ENCODE measurements at regions not wholly inside any gene's neighbourhood (a gene's known extent, or its start where the extent isn't known, plus 50 kb on each side); places are given as distances from the start of the nearest gene placed in this dataset.

GRCh38 chr2:196268538-196269338 is 97.4 kb upstream of the STK17B start:
- Histone ChIP-seq H3K4me1 (ENCODE audit: control insufficient read depth, low read length) (peaks cover 98% of the 10 kb centered on the region), H3K27me3 (ENCODE audit: control insufficient read depth, low read length) (no peaks in the 10 kb centered on the region), H3F3A (ENCODE audit: control insufficient read depth, insufficient read depth) (peaks cover 49% of the 10 kb centered on the region), H4K20me1 (ENCODE audit: control insufficient read depth, insufficient read depth, low read depth, low read length) (no peaks in the 10 kb centered on the region), H3K9me2 (replicated peaks; ENCODE audit: control insufficient read depth, low read length) (no peaks in the 10 kb centered on the region), H3K4me2 (ENCODE audit: low read length) (peak overlapping the region; percentile 63), H3K36me3 (ENCODE audit: control insufficient read depth, low read length) (no peaks in the 10 kb centered on the region), H3K27ac (ENCODE audit: low read depth, low read length) (peak overlapping the region; percentile 75), H3K9me3 (ENCODE audit: control insufficient read depth, insufficient read depth, low read length) (no peaks in the 10 kb centered on the region), H3K4me3 (ENCODE audit: low read length) (peak overlapping the region; percentile 62), H3K79me2 (ENCODE audit: control insufficient read depth, low read length) (0 out of 2 replicates have a peak, but pooled peaks cover 2% of the 10 kb centered on the region)
- TF ChIP-seq CTCF (IDR thresholded peaks at IDR 0.05; ENCODE audit: low read depth, low read length, poor library complexity, severe bottlenecking) (no peak), EZH2phosphoT487 (IDR thresholded peaks at IDR 0.05; ENCODE audit: borderline replicate concordance, low read length) (no peak)

- Histone ChIP-seq H3K27me3 (ENCODE audit: control insufficient read depth, low read length) (no peaks in the 10 kb centered on the region), H3K9me2 (replicated peaks; ENCODE audit: control insufficient read depth, low read length) (no peaks in the 10 kb centered on the region), H3K27ac (ENCODE audit: low read depth, low read length) (peak overlapping the region; percentile 92), H3K9me3 (ENCODE audit: control insufficient read depth, insufficient read depth, low read length) (no peaks in the 10 kb centered on the region), H3K4me2 (ENCODE audit: low read length) (peak overlapping the region; percentile 63), H3K4me3 (ENCODE audit: low read length) (0 out of 2 replicates have a peak overlapping the region, but pooled peaks have one; percentile 21), H3K4me1 (ENCODE audit: control insufficient read depth, low read length) (peaks cover 100% of the 10 kb centered on the region), H3K79me2 (ENCODE audit: control insufficient read depth, low read length) (peaks cover 6% of the 10 kb centered on the region; the same call in 1 of the 2 replicates), H4K20me1 (ENCODE audit: control insufficient read depth, insufficient read depth, low read depth, low read length) (no peaks in the 10 kb centered on the region), H3F3A (ENCODE audit: control insufficient read depth, insufficient read depth) (peaks cover 60% of the 10 kb centered on the region), H3K36me3 (ENCODE audit: control insufficient read depth, low read length) (peaks cover 3% of the 10 kb centered on the region; the same call in 1 of the 2 replicates)
- TF ChIP-seq EZH2phosphoT487 (IDR thresholded peaks at IDR 0.05; ENCODE audit: borderline replicate concordance, low read length) (no peak), CTCF (IDR thresholded peaks at IDR 0.05; ENCODE audit: low read depth, low read length, poor library complexity, severe bottlenecking) (no peak)
These were observed 100.4 kb upstream of the STK17B start for GRCh38 chr2:196271795-196272194.

GRCh38 chr2:196274387-196274809 is 103.0 kb upstream of the STK17B start:
- H3K36me3 ChIP-seq (ENCODE audit: control insufficient read depth, low read length), result peaks cover 3% of the 10 kb centered on the region; the same call in 1 of the 2 replicates
- peak overlapping the region; percentile 92 for H3K27ac ChIP-seq (ENCODE audit: low read depth, low read length)
- no peaks in the 10 kb centered on the region for H3K9me3 ChIP-seq (ENCODE audit: control insufficient read depth, insufficient read depth, low read length)
- H3K9me2 ChIP-seq (replicated peaks; ENCODE audit: control insufficient read depth, low read length), result no peaks in the 10 kb centered on the region
- H3K4me2 ChIP-seq (ENCODE audit: low read length), result peak overlapping the region; percentile 88
- H3F3A ChIP-seq (ENCODE audit: control insufficient read depth, insufficient read depth), result peaks cover 40% of the 10 kb centered on the region
- H3K79me2 ChIP-seq (ENCODE audit: control insufficient read depth, low read length), result peaks cover 6% of the 10 kb centered on the region; the same call in 1 of the 2 replicates
- H4K20me1 ChIP-seq (ENCODE audit: control insufficient read depth, insufficient read depth, low read depth, low read length), result no peaks in the 10 kb centered on the region
- no peak for TF ChIP-seq CTCF (IDR thresholded peaks at IDR 0.05; ENCODE audit: low read depth, low read length, poor library complexity, severe bottlenecking)
- TF ChIP-seq EZH2phosphoT487 (IDR thresholded peaks at IDR 0.05; ENCODE audit: borderline replicate concordance, low read length), result no peak
- H3K27me3 ChIP-seq (ENCODE audit: control insufficient read depth, low read length), result no peaks in the 10 kb centered on the region
- peaks cover 76% of the 10 kb centered on the region for H3K4me1 ChIP-seq (ENCODE audit: control insufficient read depth, low read length)
- H3K4me3 ChIP-seq (ENCODE audit: low read length), result peak overlapping the region; percentile 66

Data from DOHH2 (cell line).